Lower lobe of right lung (tissue), 2 donors: ENCODE measurements at regions not wholly inside any gene's neighbourhood (a gene's known extent, or its start where the extent isn't known, plus 50 kb on each side); places are given as distances from the start of the nearest gene placed in this dataset.

Experiments
- ATAC-seq, 2 donors: fragments of 200-7000 bp; cut with Tn5 transposase; one replicate each; pipeline ENCODE4 v1.9.1; 2020 to 2022; ENCODE audit warnings: mild to moderate bottlenecking in 2 of 2, moderate library complexity in 2 of 2
- DNase-seq: peaks from one replicate; pipeline ENCODE4 v3.0.0-alpha.2; 2020
- H3K27ac ChIP-seq: fragments of 200-600 bp; one replicate; pipeline ENCODE4 v1.8.0; 2022
- H3K27me3 ChIP-seq: fragments of 200-600 bp; one replicate; pipeline ENCODE4 v1.8.0; 2022; ENCODE audit warnings: low read depth
- H3K36me3 ChIP-seq: fragments of 200-600 bp; one replicate; pipeline ENCODE4 v1.8.0; 2022; ENCODE audit warnings: mild to moderate bottlenecking
- H3K4me1 ChIP-seq: fragments of 200-600 bp; one replicate; pipeline ENCODE4 v1.8.0; 2022
- H3K4me3 ChIP-seq: fragments of 200-600 bp; one replicate; pipeline ENCODE4 v1.8.0; 2022; ENCODE audit warnings: mild to moderate bottlenecking
- H3K9me3 ChIP-seq: fragments of 200-600 bp; one replicate; pipeline ENCODE4 v1.8.0; 2022
- intact Hi-C: fragments of 100-400 bp; cut with DNase I; formaldehyde crosslinking; loops from one replicate; pipeline ENCODE4 v1.11.0; 2022
- TF ChIP-seq, protein P1 (sequence below): fragments of 200-600 bp; IDR thresholded peaks from one replicate; pipeline ENCODE4 v1.8.0; 2022; ENCODE audit warnings: antibody characterized with exemption, mild to moderate bottlenecking
- donor health status: DM: no; HTN: yes; CAD: no; lungs with severe emphysema.

DNA sequence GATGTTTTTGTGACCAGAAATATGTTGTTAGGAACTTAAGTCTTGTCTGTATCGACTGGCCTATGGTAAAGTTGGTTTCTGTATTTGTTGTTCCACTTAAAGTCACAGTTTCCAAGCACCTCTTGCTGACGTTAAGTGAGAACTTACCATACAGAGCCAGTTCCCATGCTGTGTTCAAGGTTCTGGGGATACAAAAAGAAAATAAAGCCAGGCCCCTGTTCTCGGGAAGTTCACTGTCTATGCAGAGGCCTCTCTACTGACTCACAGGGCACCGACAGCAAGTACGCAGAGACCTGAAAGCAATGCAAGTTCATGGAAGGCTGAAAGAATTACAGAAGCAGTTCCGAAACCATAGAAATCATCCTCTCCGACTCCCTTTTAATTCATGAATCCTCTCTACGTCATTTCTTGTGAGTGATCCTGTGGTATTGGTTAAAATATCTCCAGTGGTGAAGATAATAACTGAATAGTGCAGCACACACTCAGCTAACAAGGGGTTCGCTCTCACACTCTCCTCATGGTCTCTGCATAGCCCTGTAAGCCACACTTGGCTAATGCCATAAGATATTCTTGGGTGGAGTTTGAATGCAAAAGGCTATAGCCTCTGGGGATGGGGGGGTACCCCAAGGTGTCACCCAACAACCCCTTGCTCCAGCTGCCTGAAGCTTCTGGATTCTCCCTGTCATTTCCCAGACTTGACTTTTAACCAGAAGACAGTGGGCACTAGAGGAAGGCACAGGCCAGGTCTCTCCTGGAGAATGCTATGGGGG is 91.2 kb upstream of the EXOC2 start:
- Histone ChIP-seq H3K4me1 (no peaks in the 10 kb centered on the region), H3K27ac (no peak overlapping the region), H3K36me3 (no peaks in the 10 kb centered on the region), H3K27me3 (no peaks in the 10 kb centered on the region), H3K4me3 (no peak overlapping the region), H3K9me3 (no peaks in the 10 kb centered on the region)
- no peak for DNase-seq
- TF ChIP-seq, protein P1, sequence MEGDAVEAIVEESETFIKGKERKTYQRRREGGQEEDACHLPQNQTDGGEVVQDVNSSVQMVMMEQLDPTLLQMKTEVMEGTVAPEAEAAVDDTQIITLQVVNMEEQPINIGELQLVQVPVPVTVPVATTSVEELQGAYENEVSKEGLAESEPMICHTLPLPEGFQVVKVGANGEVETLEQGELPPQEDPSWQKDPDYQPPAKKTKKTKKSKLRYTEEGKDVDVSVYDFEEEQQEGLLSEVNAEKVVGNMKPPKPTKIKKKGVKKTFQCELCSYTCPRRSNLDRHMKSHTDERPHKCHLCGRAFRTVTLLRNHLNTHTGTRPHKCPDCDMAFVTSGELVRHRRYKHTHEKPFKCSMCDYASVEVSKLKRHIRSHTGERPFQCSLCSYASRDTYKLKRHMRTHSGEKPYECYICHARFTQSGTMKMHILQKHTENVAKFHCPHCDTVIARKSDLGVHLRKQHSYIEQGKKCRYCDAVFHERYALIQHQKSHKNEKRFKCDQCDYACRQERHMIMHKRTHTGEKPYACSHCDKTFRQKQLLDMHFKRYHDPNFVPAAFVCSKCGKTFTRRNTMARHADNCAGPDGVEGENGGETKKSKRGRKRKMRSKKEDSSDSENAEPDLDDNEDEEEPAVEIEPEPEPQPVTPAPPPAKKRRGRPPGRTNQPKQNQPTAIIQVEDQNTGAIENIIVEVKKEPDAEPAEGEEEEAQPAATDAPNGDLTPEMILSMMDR = no peak
- ATAC-seq = no peak
- intact Hi-C loops = no loop called here

DNA sequence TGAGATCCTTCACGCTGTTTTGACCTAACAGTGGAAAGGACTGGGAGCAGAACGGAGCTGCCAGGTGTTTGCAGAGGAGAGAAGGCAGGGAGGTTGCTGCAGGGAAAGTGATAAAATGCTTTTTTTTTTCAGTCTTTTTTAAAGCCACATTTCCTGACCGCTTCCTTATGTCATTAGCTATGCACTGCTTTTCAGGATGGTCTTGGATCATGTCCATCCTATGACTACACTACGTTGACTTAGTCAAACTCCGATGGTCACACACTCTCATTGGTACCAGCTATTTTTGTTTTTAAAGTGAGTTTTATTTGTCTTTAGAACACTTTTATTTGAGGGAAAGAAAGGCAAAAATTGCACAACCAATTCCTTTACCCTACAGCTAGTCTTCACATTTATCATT is 89.2 kb upstream of the EXOC2 start:
- H3K4me1 ChIP-seq = no peaks in the 10 kb centered on the region
- no peak for ATAC-seq
- intact Hi-C loops = no loop called here

DNA sequence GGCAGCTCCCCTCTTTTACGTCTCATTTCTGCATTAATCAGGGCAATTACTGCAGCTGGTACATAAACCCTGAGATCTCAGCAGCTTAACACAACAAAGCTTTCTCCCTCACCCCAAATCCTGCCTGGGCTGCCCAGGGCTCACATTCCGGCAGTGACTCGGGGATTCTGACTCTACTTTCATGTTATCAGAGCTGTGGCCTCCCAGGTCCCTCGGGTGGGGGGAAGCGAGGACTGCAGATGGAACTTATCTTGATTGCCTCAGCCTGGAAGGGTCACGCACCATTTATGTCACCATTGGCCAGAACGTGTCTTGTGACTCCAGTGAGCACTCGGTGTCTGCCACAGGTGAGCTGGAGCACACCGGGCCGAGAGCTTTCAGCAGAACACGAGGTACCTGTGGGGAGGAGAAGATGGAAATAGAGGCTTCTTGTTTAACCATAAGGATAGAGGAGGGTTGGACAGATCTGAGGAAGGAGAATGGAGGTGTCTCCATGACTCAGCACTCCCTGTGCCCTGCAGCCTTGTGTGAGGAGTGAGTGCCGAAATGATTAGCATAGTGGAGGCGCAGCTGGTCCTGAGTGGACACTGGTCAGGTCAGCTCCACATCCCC is 88.5 kb upstream of the EXOC2 start:
- Histone ChIP-seq H3K4me3 (no peak overlapping the region), H3K9me3 (no peaks in the 10 kb centered on the region), H3K27me3 (no peaks in the 10 kb centered on the region), H3K27ac (no peak overlapping the region), H3K4me1 (no peaks in the 10 kb centered on the region), H3K36me3 (no peaks in the 10 kb centered on the region)
- DNase-seq (no peak), ATAC-seq (no peak)
- TF ChIP-seq, protein P1 = no peak
- intact Hi-C loops = no loop called here

More for the DNA sequence above, 89.2 kb upstream of the EXOC2 start:
- Histone ChIP-seq H3K27ac (no peak overlapping the region), H3K27me3 (no peaks in the 10 kb centered on the region), H3K36me3 (no peaks in the 10 kb centered on the region), H3K4me3 (no peak overlapping the region), H3K9me3 (no peaks in the 10 kb centered on the region)
- no peak for DNase-seq
- TF ChIP-seq, protein P1 = no peak

DNA sequence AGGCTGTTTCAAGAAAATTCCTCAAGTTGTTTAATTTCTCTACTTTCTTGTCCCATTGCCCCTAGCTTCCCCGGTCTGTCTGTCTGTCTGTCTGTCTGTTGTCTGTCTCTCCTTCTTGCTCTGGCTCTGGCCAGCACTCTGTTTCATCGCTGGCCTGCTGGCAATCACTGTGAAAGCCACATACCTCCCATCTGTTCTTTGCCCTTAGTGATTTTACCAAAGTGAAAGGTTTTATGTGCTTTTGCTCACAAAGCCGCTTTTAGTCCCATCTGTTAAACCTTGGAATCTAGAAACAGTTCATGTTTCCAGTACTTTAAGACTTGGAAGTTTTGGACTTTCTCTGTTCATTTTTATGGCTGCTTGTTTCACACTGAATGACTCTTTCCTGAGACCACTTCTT is 87.8 kb upstream of the EXOC2 start:
- intact Hi-C loops = no loop called here
- Histone ChIP-seq H3K9me3 (no peaks in the 10 kb centered on the region), H3K36me3 (no peaks in the 10 kb centered on the region), H3K4me1 (no peaks in the 10 kb centered on the region), H3K27me3 (no peaks in the 10 kb centered on the region), H3K27ac (no peak overlapping the region), H3K4me3 (no peak overlapping the region)
- DNase-seq (no peak), ATAC-seq (no peak)
- TF ChIP-seq, protein P1 = no peak

DNA sequence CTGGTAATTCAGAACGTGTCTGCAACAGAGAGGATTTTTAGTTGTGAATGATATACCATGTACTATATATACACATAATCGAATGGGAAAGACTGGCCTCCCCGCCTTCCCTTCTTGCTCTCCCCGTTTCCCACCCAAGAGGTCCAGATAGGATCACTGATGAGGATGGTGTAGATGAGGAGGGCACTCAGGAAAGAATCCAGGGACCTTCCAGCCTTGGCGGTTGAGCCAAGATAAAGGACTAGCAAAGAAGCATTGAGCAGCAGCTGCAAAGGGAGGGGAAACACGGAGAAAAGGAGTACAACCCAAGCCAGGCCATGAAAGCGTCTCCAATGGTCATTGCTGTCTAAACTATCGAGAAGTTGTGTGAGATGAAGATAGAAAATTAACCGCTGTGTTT is 84.0 kb upstream of the EXOC2 start:
- H3K36me3 ChIP-seq = no peaks in the 10 kb centered on the region
- intact Hi-C loops = no loop called here
- H3K4me1 ChIP-seq = no peaks in the 10 kb centered on the region
- H3K27me3 ChIP-seq = no peaks in the 10 kb centered on the region
- TF ChIP-seq, protein P1 = no peak
- DNase-seq = no peak
- no peaks in the 10 kb centered on the region for H3K9me3 ChIP-seq
- ATAC-seq = peak in 1 of 2 donors; percentile 9
- H3K4me3 ChIP-seq = no peak overlapping the region
- H3K27ac ChIP-seq = peak overlapping the region; percentile 53
